Endodermal cell (in vitro differentiated cells): ENCODE measurements at regions not wholly inside any gene's neighbourhood (a gene's known extent, or its start where the extent isn't known, plus 50 kb on each side); places are given as distances from the start of the nearest gene placed in this dataset.

Experiments
- DNase-seq: peaks from one replicate; pipeline ENCODE4 v3.0.0-alpha.2; 2017
- H3K27ac ChIP-seq: 2 replicates; pipeline ENCODE4 v1.5.1; 2013; ENCODE audit warnings: mild to moderate bottlenecking, low read depth, low read length, moderate library complexity
- H3K27me3 ChIP-seq: 2 replicates; pipeline ENCODE4 v1.6.1; 2013; ENCODE audit warnings: mild to moderate bottlenecking, low read length, moderate library complexity; ENCODE audit not compliant: insufficient read depth, control insufficient read depth, poor library complexity, severe bottlenecking
- H3K36me3 ChIP-seq: 2 replicates; pipeline ENCODE4 v1.7.0; 2013; ENCODE audit warnings: mild to moderate bottlenecking, low read length, moderate library complexity; ENCODE audit not compliant: control insufficient read depth, insufficient read depth
- H3K4me1 ChIP-seq: one replicate; pipeline ENCODE4 v1.7.0; 2013; ENCODE audit warnings: low read length; ENCODE audit not compliant: control insufficient read depth, insufficient read depth
- H3K4me3 ChIP-seq: 2 replicates; pipeline ENCODE4 v1.5.1; 2013; ENCODE audit warnings: mild to moderate bottlenecking, low read length, moderate library complexity
- H3K9ac ChIP-seq: 2 replicates; pipeline ENCODE4 v1.6.1; 2013; ENCODE audit warnings: mild to moderate bottlenecking, low read length, moderate library complexity; ENCODE audit not compliant: poor library complexity, severe bottlenecking; ENCODE audit errors: extremely low read depth
- H3K9me3 ChIP-seq: 2 replicates; pipeline ENCODE4 v1.6.1; 2013; ENCODE audit warnings: mild to moderate bottlenecking, low read length, moderate library complexity; ENCODE audit not compliant: control insufficient read depth
- H3K27ac Mint-ChIP-seq: 2 replicates; pipeline ENCODE4 v1.8.0; 2020; ENCODE audit warnings: mixed read lengths
- H3K27me3 Mint-ChIP-seq: 2 replicates; pipeline ENCODE4 v1.8.0; 2021; ENCODE audit warnings: mild to moderate bottlenecking, mixed read lengths; ENCODE audit not compliant: insufficient read depth
- H3K36me3 Mint-ChIP-seq: 2 replicates; pipeline ENCODE4 v1.8.0; 2020; ENCODE audit warnings: low read depth, mixed read lengths
- H3K4me1 Mint-ChIP-seq: 2 replicates; pipeline ENCODE4 v1.8.0; 2020; ENCODE audit warnings: mixed read lengths
- H3K4me3 Mint-ChIP-seq: 2 replicates; pipeline ENCODE4 v1.8.0; 2020; ENCODE audit warnings: mild to moderate bottlenecking, moderate library complexity, mixed read lengths
- H3K9me3 Mint-ChIP-seq: 2 replicates; pipeline ENCODE4 v1.8.0; 2020; ENCODE audit warnings: mild to moderate bottlenecking, mixed read lengths
- CTCF ChIP-seq: fragments of 200-600 bp; sonication (generic); conservative IDR thresholded peaks from 2 replicates; pipeline ENCODE4 v1.5.0; 2021; ENCODE audit warnings: antibody characterized with exemption, mild to moderate bottlenecking
- WGBS, 2 experiments: methylation state at CpG; one replicate each; pipeline versions ENCODE4 v1.1.5 to v1.1.7; 2013; ENCODE audit warnings: missing lambda C conversion rate in 2 of 2, mixed read lengths in 1 of 2; ENCODE audit not compliant: insufficient coverage in 1 of 2, insufficient read length in 1 of 2; 5-methylcytosine and 5-hydroxymethylcytosine counted together

GRCh38 chr7:46322937-46323336 is 401.9 kb upstream of the IGFBP3 start:
- Mint-ChIP-seq H3K36me3 (no peaks in the 10 kb centered on the region), H3K27me3 (no peaks in the 10 kb centered on the region), H3K9me3 (no peaks in the 10 kb centered on the region), H3K4me3 (no peak overlapping the region), H3K27ac (no peak overlapping the region), H3K4me1 (no peaks in the 10 kb centered on the region)
- no peaks in the 10 kb centered on the region for H3K4me1 ChIP-seq
- no peak overlapping the region for H3K9ac ChIP-seq
- no peaks in the 10 kb centered on the region for H3K36me3 ChIP-seq
- no peaks in the 10 kb centered on the region for H3K9me3 ChIP-seq
- no peak for TF ChIP-seq CTCF
- DNase-seq = no peak
- WGBS, 2 experiments = 92 to 100% methylated on average over 1 to 3 of the region's 4 CpGs
- H3K4me3 ChIP-seq = no peak overlapping the region
- no peak overlapping the region for H3K27ac ChIP-seq
- no peaks in the 10 kb centered on the region for H3K27me3 ChIP-seq

- Mint-ChIP-seq H3K4me3 (no peak overlapping the region), H3K36me3 (no peaks in the 10 kb centered on the region), H3K27me3 (no peaks in the 10 kb centered on the region), H3K4me1 (no peaks in the 10 kb centered on the region), H3K27ac (no peak overlapping the region), H3K9me3 (no peaks in the 10 kb centered on the region)
- H3K27me3 ChIP-seq = no peaks in the 10 kb centered on the region
- H3K4me1 ChIP-seq = no peaks in the 10 kb centered on the region
- DNase-seq = no peak
- H3K27ac ChIP-seq = no peak overlapping the region
- no peaks in the 10 kb centered on the region for H3K9me3 ChIP-seq
- no peak overlapping the region for H3K4me3 ChIP-seq
- WGBS, 2 experiments = 94 to 97% methylated on average over 8 to 11 of the region's 11 CpGs
- no peak overlapping the region for H3K9ac ChIP-seq
- TF ChIP-seq CTCF = no peak
- H3K36me3 ChIP-seq = no peaks in the 10 kb centered on the region
Measured at GRCh38 chr7:46321556-46322205, 400.6 kb upstream of the IGFBP3 start.

GRCh38 chr7:46320956-46321355 is 399.9 kb upstream of the IGFBP3 start:
- Mint-ChIP-seq H3K4me1 (no peaks in the 10 kb centered on the region), H3K4me3 (no peak overlapping the region), H3K27ac (no peak overlapping the region), H3K9me3 (no peaks in the 10 kb centered on the region), H3K36me3 (no peaks in the 10 kb centered on the region), H3K27me3 (no peaks in the 10 kb centered on the region)
- H3K36me3 ChIP-seq = no peaks in the 10 kb centered on the region
- no peak for DNase-seq
- H3K27me3 ChIP-seq = no peaks in the 10 kb centered on the region
- 91 to 100% methylated on average over 1 to 3 of the region's 3 CpGs for WGBS, 2 experiments
- no peaks in the 10 kb centered on the region for H3K9me3 ChIP-seq
- no peak overlapping the region for H3K9ac ChIP-seq
- no peak overlapping the region for H3K4me3 ChIP-seq
- H3K4me1 ChIP-seq = no peaks in the 10 kb centered on the region
- TF ChIP-seq CTCF = no peak
- H3K27ac ChIP-seq = no peak overlapping the region
